ENCODE measurements at regions not wholly inside any gene's neighbourhood (a gene's known extent, or its start where the extent isn't known, plus 50 kb on each side); places are given as distances from the start of the nearest gene placed in this dataset.

GRCh38 chr5:158466191-158466590 lies 607.2 kb upstream of the CLINT1 start:
- peaks cover 0 to 7% of the 10 kb centered on the region in 2 donors for H3K27me3 Mint-ChIP-seq
- no peaks in the 10 kb centered on the region for H3K4me1 Mint-ChIP-seq (ENCODE audit: low read depth in 2 of 2)
- no peaks in the 10 kb centered on the region for H3K9me3 Mint-ChIP-seq
- DNase-seq (no peak), ATAC-seq (replicated peaks) (no peak)
- no peak overlapping the region for H3K27ac Mint-ChIP-seq
- H3K4me3 Mint-ChIP-seq: no peak overlapping the region
- no peaks in the 10 kb centered on the region for H3K36me3 Mint-ChIP-seq (ENCODE audit: insufficient read depth)

GRCh38 chr5:158465086-158465972 lies 606.4 kb upstream of the CLINT1 start:
- Mint-ChIP-seq H3K27ac (no peak overlapping the region), H3K36me3 (ENCODE audit: insufficient read depth) (no peaks in the 10 kb centered on the region), H3K4me3 (no peak overlapping the region), H3K27me3 (peaks cover 0 to 7% of the 10 kb centered on the region in 2 donors), H3K4me1 (ENCODE audit: low read depth in 2 of 2) (no peaks in the 10 kb centered on the region), H3K9me3 (no peaks in the 10 kb centered on the region)
- no peak for ATAC-seq (replicated peaks)
- no peak for DNase-seq

GRCh38 chr5:158464383-158464782 lies 605.4 kb upstream of the CLINT1 start:
- Mint-ChIP-seq H3K4me1 (ENCODE audit: low read depth in 2 of 2) (no peaks in the 10 kb centered on the region), H3K4me3 (no peak overlapping the region), H3K27ac (no peak overlapping the region), H3K36me3 (ENCODE audit: insufficient read depth) (no peaks in the 10 kb centered on the region), H3K27me3 (peaks cover 0 to 7% of the 10 kb centered on the region in 2 donors), H3K9me3 (no peaks in the 10 kb centered on the region)
- DNase-seq: no peak
- no peak for ATAC-seq (replicated peaks)

- DNase-seq: no peak
- Mint-ChIP-seq H3K36me3 (ENCODE audit: insufficient read depth) (no peaks in the 10 kb centered on the region), H3K4me3 (no peak overlapping the region), H3K4me1 (ENCODE audit: low read depth in 2 of 2) (no peaks in the 10 kb centered on the region), H3K27ac (no peak overlapping the region), H3K9me3 (no peaks in the 10 kb centered on the region), H3K27me3 (peaks cover 0 to 7% of the 10 kb centered on the region in 2 donors)
- ATAC-seq (replicated peaks): no peak
These were observed 605.0 kb upstream of the CLINT1 start for GRCh38 chr5:158463938-158464337.

GRCh38 chr5:158463188-158463587 lies 604.2 kb upstream of the CLINT1 start:
- no peak for ATAC-seq (replicated peaks)

GRCh38 chr5:158462349-158463114 lies 603.6 kb upstream of the CLINT1 start:
- Mint-ChIP-seq H3K27me3 (peaks cover 0 to 7% of the 10 kb centered on the region in 2 donors), H3K36me3 (ENCODE audit: insufficient read depth) (no peaks in the 10 kb centered on the region), H3K4me1 (ENCODE audit: low read depth in 2 of 2) (no peaks in the 10 kb centered on the region), H3K9me3 (no peaks in the 10 kb centered on the region), H3K4me3 (no peak overlapping the region), H3K27ac (no peak overlapping the region)
- DNase-seq (no peak), ATAC-seq (replicated peaks) (no peak)

More at GRCh38 chr5:158463188-158463587, 604.2 kb upstream of the CLINT1 start:
- Mint-ChIP-seq H3K9me3 (no peaks in the 10 kb centered on the region), H3K36me3 (ENCODE audit: insufficient read depth) (no peaks in the 10 kb centered on the region), H3K27ac (no peak overlapping the region), H3K27me3 (peaks cover 0 to 7% of the 10 kb centered on the region in 2 donors), H3K4me3 (no peak overlapping the region), H3K4me1 (ENCODE audit: low read depth in 2 of 2) (no peaks in the 10 kb centered on the region)
- DNase-seq: no peak

GRCh38 chr5:158461240-158461854 lies 602.4 kb upstream of the CLINT1 start:
- Mint-ChIP-seq H3K4me3 (no peak overlapping the region), H3K27ac (no peak overlapping the region), H3K36me3 (ENCODE audit: insufficient read depth) (no peaks in the 10 kb centered on the region), H3K9me3 (no peaks in the 10 kb centered on the region), H3K4me1 (ENCODE audit: low read depth in 2 of 2) (no peaks in the 10 kb centered on the region), H3K27me3 (peaks cover 0 to 7% of the 10 kb centered on the region in 2 donors)
- ATAC-seq (replicated peaks) (no peak), DNase-seq (no peak)

GRCh38 chr5:158458086-158458485 lies 599.1 kb upstream of the CLINT1 start:
- H3K4me3 Mint-ChIP-seq: no peak overlapping the region
- H3K9me3 Mint-ChIP-seq: no peaks in the 10 kb centered on the region
- H3K27ac Mint-ChIP-seq: no peak overlapping the region
- no peaks in the 10 kb centered on the region for H3K4me1 Mint-ChIP-seq (ENCODE audit: low read depth in 2 of 2)
- peaks cover 0 to 7% of the 10 kb centered on the region in 2 donors for H3K27me3 Mint-ChIP-seq
- DNase-seq (no peak), ATAC-seq (replicated peaks) (no peak)
- no peaks in the 10 kb centered on the region for H3K36me3 Mint-ChIP-seq (ENCODE audit: insufficient read depth)

- H3K4me1 Mint-ChIP-seq (ENCODE audit: low read depth in 2 of 2): no peaks in the 10 kb centered on the region
- no peak overlapping the region for H3K4me3 Mint-ChIP-seq
- H3K36me3 Mint-ChIP-seq (ENCODE audit: insufficient read depth): no peaks in the 10 kb centered on the region
- no peak overlapping the region for H3K27ac Mint-ChIP-seq
- ATAC-seq (replicated peaks): no peak
- H3K9me3 Mint-ChIP-seq: no peaks in the 10 kb centered on the region
- no peak for DNase-seq
- H3K27me3 Mint-ChIP-seq: no peaks in the 10 kb centered on the region
These were observed 597.8 kb upstream of the CLINT1 start for GRCh38 chr5:158456756-158457155.

GRCh38 chr5:158456241-158456640 lies 597.3 kb upstream of the CLINT1 start:
- Mint-ChIP-seq H3K4me3 (no peak overlapping the region), H3K9me3 (no peaks in the 10 kb centered on the region), H3K27ac (no peak overlapping the region), H3K4me1 (ENCODE audit: low read depth in 2 of 2) (no peaks in the 10 kb centered on the region), H3K27me3 (no peaks in the 10 kb centered on the region), H3K36me3 (ENCODE audit: insufficient read depth) (no peaks in the 10 kb centered on the region)
- no peak for ATAC-seq (replicated peaks)
- no peak for DNase-seq

GRCh38 chr5:158451993-158452672 lies 593.2 kb upstream of the CLINT1 start:
- peaks cover 0 to 1% of the 10 kb centered on the region in 2 donors for H3K9me3 Mint-ChIP-seq
- ATAC-seq (replicated peaks) (no peak), DNase-seq (no peak)
- H3K36me3 Mint-ChIP-seq (ENCODE audit: insufficient read depth): no peaks in the 10 kb centered on the region
- H3K4me3 Mint-ChIP-seq: no peak overlapping the region
- no peaks in the 10 kb centered on the region for H3K4me1 Mint-ChIP-seq (ENCODE audit: low read depth in 2 of 2)
- peaks cover 10% of the 10 kb centered on the region in 2 donors for H3K27me3 Mint-ChIP-seq
- no peak overlapping the region for H3K27ac Mint-ChIP-seq

- Mint-ChIP-seq H3K27ac (no peak overlapping the region), H3K4me3 (no peak overlapping the region), H3K9me3 (peaks cover 0 to 1% of the 10 kb centered on the region in 2 donors), H3K36me3 (ENCODE audit: insufficient read depth) (no peaks in the 10 kb centered on the region), H3K4me1 (ENCODE audit: low read depth in 2 of 2) (no peaks in the 10 kb centered on the region), H3K27me3 (peaks cover 10% of the 10 kb centered on the region in 2 donors)
- ATAC-seq (replicated peaks): no peak
- DNase-seq: no peak
These were observed 592.5 kb upstream of the CLINT1 start for GRCh38 chr5:158451203-158451992.

Data from effector memory CD8-positive, alpha-beta T cell (primary cell).